H1 (cell line): ENCODE measurements at regions not wholly inside any gene's neighbourhood (a gene's known extent, or its start where the extent isn't known, plus 50 kb on each side); places are given as distances from the start of the nearest gene placed in this dataset.

ENCODE experiments used
- CTCF ChIA-PET: fragments of 300-600 bp; sonication (Branson Sonifier 250); formaldehyde crosslinking; loops from one replicate; lab custom pipeline; 2021; ENCODE audit not compliant: partially characterized antibody; lab: Charles Lee
- POLR2A ChIA-PET: fragments of 300-600 bp; sonication (Branson Sonifier 250); formaldehyde crosslinking; loops from one replicate; lab custom pipeline; 2021; ENCODE audit warnings: inconsistent platforms; ENCODE audit not compliant: partially characterized antibody; lab: Charles Lee
- DNase-seq, 2 experiments: peaks; one replicate each; pipeline versions ENCODE4 v3.0.0 to v3.0.0-alpha.2; 2010 to 2022; ENCODE audit warnings: low spot score in 2 of 2, low read depth in 1 of 2, mixed read lengths in 1 of 2
- FAIRE-seq: peaks from 2 replicates; lab custom pipeline; 2011; peaks lifted over from hg19 to GRCh38; lab: Jason Lieb, UNC
- H2AFZ ChIP-seq: 2 replicates; pipeline ENCODE4 v1.8.1; 2012; ENCODE audit warnings: low read length, inconsistent platforms
- H2AK5ac ChIP-seq: 2 replicates; pipeline ENCODE4 v1.6.1; 2013; ENCODE audit warnings: low read depth, low read length
- H2BK120ac ChIP-seq: replicated peaks from 2 replicates; pipeline ENCODE3; 2013; ENCODE audit warnings: low read depth, low read length, inconsistent platforms
- H2BK12ac ChIP-seq: 2 replicates; pipeline ENCODE4 v1.6.1; 2013; ENCODE audit warnings: low read depth, low read length
- H2BK15ac ChIP-seq: 2 replicates; pipeline ENCODE4 v1.6.1; 2013; ENCODE audit warnings: low read length
- H2BK20ac ChIP-seq: 2 replicates; pipeline ENCODE4 v1.6.1; 2013; ENCODE audit warnings: low read length
- H2BK5ac ChIP-seq: 2 replicates; pipeline ENCODE4 v1.6.1; 2013; ENCODE audit warnings: low read depth, low read length
- H3K14ac ChIP-seq: 2 replicates; pipeline ENCODE4 v1.6.1; 2013; ENCODE audit warnings: inconsistent platforms; ENCODE audit not compliant: insufficient read length
- H3K18ac ChIP-seq: 2 replicates; pipeline ENCODE4 v1.6.1; 2013; ENCODE audit warnings: low read length; ENCODE audit errors: extremely low read depth
- H3K23ac ChIP-seq: 2 replicates; pipeline ENCODE4 v1.6.1; 2013; ENCODE audit warnings: inconsistent platforms; ENCODE audit not compliant: insufficient read length
- H3K23me2 ChIP-seq: 2 replicates; pipeline ENCODE4 v1.6.1; 2013; ENCODE audit warnings: low read depth, low read length
- H3K27ac ChIP-seq: 2 replicates; pipeline ENCODE4 v1.6.1; 2011; ENCODE audit warnings: low read depth, low read length, inconsistent platforms
- H3K27me3 ChIP-seq, 4 experiments: replicated peaks in 1 of 4; 1 replicate in 1 of 4; 2 replicates in 3 of 4; pipeline versions ENCODE4 v1.6.1 to v1.8.1; 2011 to 2013; ENCODE audit warnings: low read length in 3 of 4, mild to moderate bottlenecking in 3 of 4, inconsistent platforms in 2 of 4, mixed read lengths in 2 of 4, moderate library complexity in 1 of 4; ENCODE audit not compliant: control insufficient read depth in 3 of 4, insufficient read depth in 3 of 4; ENCODE audit errors: extremely low read depth in 1 of 4
- H3K36me3 ChIP-seq, 4 experiments: 2 replicates each; pipeline versions ENCODE4 v1.6.1 to v1.8.1; 2011 to 2013; ENCODE audit warnings: mild to moderate bottlenecking in 4 of 4, low read length in 3 of 4, moderate library complexity in 2 of 4, control low read depth in 1 of 4, inconsistent platforms in 1 of 4; ENCODE audit not compliant: insufficient read depth in 4 of 4, control insufficient read depth in 2 of 4
- H3K4ac ChIP-seq: replicated peaks from 2 replicates; pipeline ENCODE3; 2013; ENCODE audit warnings: low read length, low read depth, mixed read lengths, inconsistent platforms; ENCODE audit not compliant: insufficient read length
- H3K4me1 ChIP-seq, 4 experiments: replicated peaks in 1 of 4; 1 replicate in 1 of 4; 2 replicates in 3 of 4; pipeline versions ENCODE4 v1.6.1 to v1.8.1; 2011 to 2013; ENCODE audit warnings: low read length in 3 of 4, inconsistent platforms in 2 of 4, mixed read lengths in 1 of 4; ENCODE audit not compliant: insufficient read depth in 4 of 4, control insufficient read depth in 3 of 4
- H3K4me2 ChIP-seq, 2 experiments: 2 replicates each; pipeline versions ENCODE4 v1.6.1 to v1.8.1; 2011 to 2013; ENCODE audit warnings: low read depth in 2 of 2, low read length in 2 of 2, control low read depth in 1 of 2, inconsistent platforms in 1 of 2, mild to moderate bottlenecking in 1 of 2; ENCODE audit not compliant: insufficient read depth in 1 of 2
- H3K4me3 ChIP-seq, 4 experiments: fragments of 200-600, 300-600 bp in 1 of 4; sonication (generic), shearing (Covaris generic), sonication (Bioruptor Twin) in 1 of 4; 2 replicates each; pipeline versions ENCODE4 v1.5.1 to v1.8.1; 2011 to 2016; ENCODE audit warnings: low read length in 4 of 4, low read depth in 3 of 4, control low read depth in 2 of 4, inconsistent platforms in 2 of 4, mild to moderate bottlenecking in 2 of 4, mixed read lengths in 1 of 4, moderate library complexity in 1 of 4; ENCODE audit not compliant: insufficient read depth in 2 of 4; ENCODE audit errors: extremely low read depth in 1 of 4
- H3K56ac ChIP-seq: replicated peaks from 2 replicates; pipeline ENCODE3; 2013; ENCODE audit warnings: low read depth, mild to moderate bottlenecking, mixed read lengths, low read length, inconsistent platforms; ENCODE audit not compliant: insufficient read length
- H3K79me1 ChIP-seq: 2 replicates; pipeline ENCODE4 v1.6.1; 2013; ENCODE audit warnings: low read depth, low read length, control low read depth
- H3K79me2 ChIP-seq, 2 experiments: 2 replicates each; pipeline versions ENCODE4 v1.6.1 to v1.8.1; 2012 to 2013; ENCODE audit warnings: low read length in 2 of 2, mild to moderate bottlenecking in 2 of 2, inconsistent platforms in 1 of 2; ENCODE audit not compliant: insufficient read depth in 2 of 2, control insufficient read depth in 1 of 2
- H3K9ac ChIP-seq, 4 experiments: replicated peaks in 1 of 4; 1 replicate in 1 of 4; 2 replicates in 3 of 4; pipeline versions ENCODE4 v1.6.1 to v1.8.1; 2011 to 2013; ENCODE audit warnings: low read depth in 3 of 4, low read length in 3 of 4, control low read depth in 2 of 4, mild to moderate bottlenecking in 2 of 4, moderate library complexity in 2 of 4, inconsistent platforms in 1 of 4; ENCODE audit errors: extremely low read depth in 1 of 4
- H3K9me3 ChIP-seq, 2 experiments: 2 replicates each; pipeline versions ENCODE4 v1.6.1 to v1.8.1; 2012 to 2013; ENCODE audit warnings: mild to moderate bottlenecking in 2 of 2, moderate library complexity in 2 of 2, control low read depth in 1 of 2, inconsistent platforms in 1 of 2, low read depth in 1 of 2, low read length in 1 of 2, mixed read lengths in 1 of 2; ENCODE audit not compliant: insufficient read depth in 2 of 2
- H4K20me1 ChIP-seq, 2 experiments: replicated peaks in 1 of 2; 2 replicates each; pipeline versions ENCODE3 to v1.8.1; 2011 to 2013; ENCODE audit warnings: inconsistent platforms in 2 of 2, low read length in 2 of 2, mild to moderate bottlenecking in 1 of 2; ENCODE audit not compliant: insufficient read depth in 2 of 2, control insufficient read depth in 1 of 2
- H4K5ac ChIP-seq: 2 replicates; pipeline ENCODE4 v1.6.1; 2013; ENCODE audit warnings: low read length, low read depth, mixed read lengths, inconsistent platforms; ENCODE audit not compliant: insufficient read length
- H4K8ac ChIP-seq: 2 replicates; pipeline ENCODE4 v1.8.0; 2013; ENCODE audit warnings: mild to moderate bottlenecking, moderate library complexity, low read length, inconsistent platforms; ENCODE audit not compliant: insufficient read depth; ENCODE audit errors: extremely low read depth
- H4K91ac ChIP-seq: replicated peaks from 2 replicates; pipeline ENCODE3; 2013; ENCODE audit warnings: low read length, mixed read lengths, inconsistent platforms; ENCODE audit not compliant: insufficient read length
- ASH2L ChIP-seq: fragments of 200-600, 300-600 bp; sonication (generic); IDR thresholded peaks from one replicate; pipeline ENCODE4 v1.7.1; 2017; ENCODE audit warnings: low read length
- BCL11A ChIP-seq, 2 experiments: IDR thresholded peaks; one replicate each; pipeline ENCODE4 v1.6.1; 2011; ENCODE audit warnings: low read depth in 2 of 2, low read length in 2 of 2, mild to moderate bottlenecking in 2 of 2
- CBX8 ChIP-seq: fragments of 300-800, 300-1000 bp; sonication (generic); IDR thresholded peaks from 2 replicates; pipeline ENCODE4 v1.7.1; 2016; ENCODE audit warnings: low read depth, low read length, borderline replicate concordance
- CEBPB ChIP-seq: IDR thresholded peaks from 2 replicates; pipeline ENCODE4 v1.6.1; 2012; ENCODE audit warnings: low read depth, low read length
- GTF2F1 ChIP-seq: IDR thresholded peaks from 2 replicates; pipeline ENCODE4 v1.6.1; 2012; ENCODE audit warnings: low read depth, low read length, improper control_type of control experiment, borderline replicate concordance
- HDAC6 ChIP-seq: IDR thresholded peaks from one replicate; pipeline ENCODE4 v1.7.1; 2012; ENCODE audit warnings: low read depth, mild to moderate bottlenecking, inconsistent platforms, low read length, moderate library complexity
- JUN ChIP-seq: IDR thresholded peaks from 2 replicates; pipeline ENCODE4 v1.6.1; 2011; ENCODE audit warnings: low read depth, mild to moderate bottlenecking, improper control_type of control experiment, low read length
- NRF1 ChIP-seq: IDR thresholded peaks from 2 replicates; pipeline ENCODE4 v1.6.1; 2011; ENCODE audit warnings: mild to moderate bottlenecking, low read depth, low read length, improper control_type of control experiment
- POLR2A ChIP-seq, 2 experiments: IDR thresholded peaks; 1 replicate in 1 of 2; 2 replicates in 1 of 2; pipeline ENCODE4 v1.6.1; 2011; ENCODE audit warnings: low read depth in 2 of 2, low read length in 2 of 2, mild to moderate bottlenecking in 2 of 2; ENCODE audit errors: control extremely low read depth in 1 of 2
- POU5F1 ChIP-seq: IDR thresholded peaks from 2 replicates; pipeline ENCODE4 v1.6.1; 2011; ENCODE audit warnings: low read depth, mild to moderate bottlenecking, low read length, moderate library complexity
- RXRA ChIP-seq: IDR thresholded peaks from 2 replicates; pipeline ENCODE4 v1.6.1; 2011; ENCODE audit warnings: low read depth, mild to moderate bottlenecking, low read length, moderate library complexity; ENCODE audit not compliant: insufficient read depth
- SP4 ChIP-seq: IDR thresholded peaks from 2 replicates; pipeline ENCODE4 v1.6.1; 2012; ENCODE audit warnings: low read length, inconsistent platforms
- TAF1 ChIP-seq: IDR thresholded peaks from 2 replicates; pipeline ENCODE4 v1.6.1; 2011; ENCODE audit warnings: mild to moderate bottlenecking, low read depth, low read length
- TBP ChIP-seq: IDR thresholded peaks from 2 replicates; pipeline ENCODE4 v1.6.1; 2011; ENCODE audit warnings: low read depth, low read length, improper control_type of control experiment
- TEAD4 ChIP-seq: IDR thresholded peaks from 2 replicates; pipeline ENCODE4 v1.6.1; 2012; ENCODE audit warnings: low read depth, low read length, inconsistent platforms, mixed read lengths
- WGBS, 2 experiments: shearing (Covaris generic) in 1 of 2; methylation state at CpG; one replicate each; pipeline versions ENCODE4 v1.1.6 to v1.1.7; 2013 to 2015; ENCODE audit warnings: low lambda C conversion rate in 2 of 2, mixed read lengths in 2 of 2, inconsistent platforms in 1 of 2, low coverage in 1 of 2, missing lambda C conversion rate in 1 of 2; ENCODE audit not compliant: insufficient replicate concordance in 2 of 2, insufficient coverage in 1 of 2, insufficient read length in 1 of 2; ENCODE audit errors: extremely low coverage in 1 of 2, missing lambda C conversion rate in 1 of 2; 5-methylcytosine and 5-hydroxymethylcytosine counted together
- TF ChIP-seq, protein P1 (sequence below): IDR thresholded peaks from 2 replicates; pipeline ENCODE4 v1.6.1; 2011; ENCODE audit warnings: low read length, improper control_type of control experiment

DNA sequence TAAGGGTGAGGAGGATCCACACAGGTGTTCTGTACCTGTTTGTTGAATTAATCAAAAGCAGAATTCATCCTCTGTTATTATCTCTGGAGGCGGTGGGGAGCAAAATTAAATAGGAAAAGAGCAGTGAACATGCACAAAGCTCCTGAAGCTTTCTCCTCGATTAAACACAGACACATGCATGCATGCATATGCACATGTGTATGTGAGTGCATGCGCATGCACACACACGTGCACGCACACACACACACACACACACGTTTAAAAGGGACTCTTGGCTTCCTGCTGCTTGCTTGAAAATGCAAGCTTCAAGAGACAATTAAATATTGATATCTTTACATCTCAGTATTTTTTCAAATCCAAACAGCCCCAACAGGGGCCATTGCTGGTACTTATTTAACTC is 462.1 kb downstream of the BUD13 start:
- no peaks in the 10 kb centered on the region for H3K79me2 ChIP-seq
- FAIRE-seq (no peak), DNase-seq (no peak)
- no peaks in the 10 kb centered on the region for H3K27me3 ChIP-seq
- H3K18ac ChIP-seq, result no peak overlapping the region
- no peak overlapping the region for H3K14ac ChIP-seq
- CTCF ChIA-PET, result interaction anchor here (0.7 to 1.9 kb wide), 4 partner anchors 15 to 188 kb away, joined by 3 to 4 read pairs (median 3); no protein-coding TSS in a partner anchor
- no peak overlapping the region for H4K8ac ChIP-seq
- H3K4me1 ChIP-seq, result peaks cover 0 to 6% (median 0%) of the 10 kb centered on the region in 4 experiments; a peak in 4 of 7 replicates
- no peak overlapping the region for H3K23ac ChIP-seq
- no peak overlapping the region for H2BK15ac ChIP-seq
- no peak overlapping the region for H3K4ac ChIP-seq
- no peaks in the 10 kb centered on the region for H3K36me3 ChIP-seq
- no peaks in the 10 kb centered on the region for H3K23me2 ChIP-seq
- no peaks in the 10 kb centered on the region for H3K9me3 ChIP-seq
- no peak overlapping the region for H2BK120ac ChIP-seq
- no peaks in the 10 kb centered on the region for H4K20me1 ChIP-seq
- POLR2A ChIA-PET, result no interaction called here
- WGBS, 2 experiments, result 82% methylated on average over 6 of the region's 6 CpGs; no CpG with 5 or more reads in 1 of the 2 experiments
- H2AK5ac ChIP-seq, result no peak overlapping the region
- no peak overlapping the region for H2BK20ac ChIP-seq
- H3K56ac ChIP-seq, result no peak overlapping the region
- H3K27ac ChIP-seq, result no peak overlapping the region
- H4K91ac ChIP-seq, result no peak overlapping the region
- no peak overlapping the region for H2BK12ac ChIP-seq
- no peak overlapping the region for H4K5ac ChIP-seq
- H2BK5ac ChIP-seq, result no peak overlapping the region
- H3K4me2 ChIP-seq, result no peak overlapping the region
- H3K79me1 ChIP-seq, result no peaks in the 10 kb centered on the region
- no peak overlapping the region for H3K9ac ChIP-seq
- no peak overlapping the region for H3K4me3 ChIP-seq
- H2AFZ ChIP-seq, result no peak overlapping the region
- TF ChIP-seq CEBPB (no peak), TAF1 (no peak), NRF1 (no peak), SP4 (no peak), TEAD4 (no peak), POU5F1 (no peak), HDAC6 (no peak), CBX8 (no peak), RXRA (no peak), BCL11A (IDR thresholded peaks at IDR 0.05; ENCODE audit: low read depth in 2 of 2, low read length in 2 of 2) (no peak), POLR2A (IDR thresholded peaks at IDR 0.05; ENCODE audit: control extremely low read depth in 1 of 2, low read depth in 2 of 2, low read length in 2 of 2) (no peak), ASH2L (no peak), TBP (no peak), GTF2F1 (no peak), JUN (no peak)
- TF ChIP-seq, protein P1, sequence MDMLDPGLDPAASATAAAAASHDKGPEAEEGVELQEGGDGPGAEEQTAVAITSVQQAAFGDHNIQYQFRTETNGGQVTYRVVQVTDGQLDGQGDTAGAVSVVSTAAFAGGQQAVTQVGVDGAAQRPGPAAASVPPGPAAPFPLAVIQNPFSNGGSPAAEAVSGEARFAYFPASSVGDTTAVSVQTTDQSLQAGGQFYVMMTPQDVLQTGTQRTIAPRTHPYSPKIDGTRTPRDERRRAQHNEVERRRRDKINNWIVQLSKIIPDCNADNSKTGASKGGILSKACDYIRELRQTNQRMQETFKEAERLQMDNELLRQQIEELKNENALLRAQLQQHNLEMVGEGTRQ, result no peak
